MM.1S (cell line): ENCODE measurements at regions not wholly inside any gene's neighbourhood (a gene's known extent, or its start where the extent isn't known, plus 50 kb on each side); places are given as distances from the start of the nearest gene placed in this dataset.

Experiments
- DNase-seq: peaks from one replicate; pipeline ENCODE4 v3.0.0-alpha.2; 2015
- H2AFZ ChIP-seq: fragments of 300-600 bp; sonication (generic); 2 replicates; pipeline ENCODE4 v1.6.0; 2016; ENCODE audit warnings: antibody characterized with exemption, low read length
- H3F3A ChIP-seq: fragments of 300-600 bp; sonication (generic); 2 replicates; pipeline ENCODE4 v1.6.1; 2016; ENCODE audit warnings: mild to moderate bottlenecking, antibody characterized with exemption, low read length, moderate library complexity, mixed read lengths; ENCODE audit not compliant: insufficient read depth
- H3K27ac ChIP-seq: fragments of 300-600 bp; sonication (generic); 2 replicates; pipeline ENCODE4 v1.5.1; 2016; ENCODE audit warnings: mild to moderate bottlenecking, low read length
- H3K27me3 ChIP-seq: fragments of 300-600 bp; sonication (generic); replicated peaks from 2 replicates; pipeline ENCODE4 v1.6.0; 2016; ENCODE audit warnings: low read length; ENCODE audit not compliant: insufficient read depth
- H3K36me3 ChIP-seq: fragments of 300-600 bp; sonication (generic); replicated peaks from 2 replicates; pipeline ENCODE4 v1.6.1; 2016; ENCODE audit warnings: mild to moderate bottlenecking, low read length, mixed read lengths; ENCODE audit not compliant: insufficient read depth
- H3K4me1 ChIP-seq: fragments of 300-600 bp; sonication (generic); 2 replicates; pipeline ENCODE4 v1.6.1; 2016; ENCODE audit warnings: low read length, mixed read lengths
- H3K4me2 ChIP-seq: fragments of 300-600 bp; sonication (generic); 2 replicates; pipeline ENCODE4 v1.6.0; 2016; ENCODE audit warnings: low read depth, low read length
- H3K4me3 ChIP-seq: fragments of 300-600 bp; sonication (generic); 2 replicates; pipeline ENCODE4 v1.5.1; 2016; ENCODE audit warnings: low read length, mixed read lengths
- H3K79me2 ChIP-seq: fragments of 300-600 bp; sonication (generic); 2 replicates; pipeline ENCODE4 v1.6.1; 2016; ENCODE audit warnings: mixed run types, low read length, mixed read lengths
- H3K9ac ChIP-seq: fragments of 300-600 bp; sonication (generic); 2 replicates; pipeline ENCODE4 v1.6.1; 2016; ENCODE audit warnings: low read length, mixed read lengths
- H3K9me2 ChIP-seq: fragments of 300-600 bp; sonication (generic); replicated peaks from 2 replicates; pipeline ENCODE4 v1.6.1; 2016; ENCODE audit warnings: mild to moderate bottlenecking, low read length, mixed read lengths; ENCODE audit not compliant: insufficient read depth
- H3K9me3 ChIP-seq: fragments of 300-600 bp; sonication (generic); replicated peaks from 2 replicates; pipeline ENCODE4 v1.6.1; 2016; ENCODE audit warnings: mild to moderate bottlenecking, low read length, mixed read lengths; ENCODE audit not compliant: insufficient read depth
- H4K20me1 ChIP-seq: fragments of 300-600 bp; sonication (generic); 2 replicates; pipeline ENCODE4 v1.6.1; 2016; ENCODE audit warnings: mild to moderate bottlenecking, low read length, moderate library complexity, mixed read lengths; ENCODE audit not compliant: insufficient read depth
- CTCF ChIP-seq: fragments of 300-600 bp; sonication (generic); IDR thresholded peaks from 2 replicates; pipeline ENCODE4 v1.5.1; 2016; ENCODE audit warnings: antibody characterized with exemption, low read length, mixed read lengths
- EZH2 ChIP-seq: fragments of 300-600 bp; sonication (generic); optimal IDR thresholded peaks from 2 replicates; pipeline ENCODE3; 2017; ENCODE audit warnings: low read depth, mild to moderate bottlenecking, antibody characterized with exemption, low read length, mixed read lengths
- EZH2phosphoT487 ChIP-seq: fragments of 300-600 bp; sonication (generic); IDR thresholded peaks from 2 replicates; pipeline ENCODE4 v1.6.1; 2018; ENCODE audit warnings: antibody characterized with exemption, low read length

- H3K9me3 ChIP-seq, result no peaks in the 10 kb centered on the region
- no peak overlapping the region for H3K4me2 ChIP-seq
- no peaks in the 10 kb centered on the region for H3K36me3 ChIP-seq
- H3K27me3 ChIP-seq, result no peaks in the 10 kb centered on the region
- H3F3A ChIP-seq, result no peaks in the 10 kb centered on the region
- no peaks in the 10 kb centered on the region for H3K79me2 ChIP-seq
- H3K4me3 ChIP-seq, result no peak overlapping the region
- H3K4me1 ChIP-seq, result no peaks in the 10 kb centered on the region
- TF ChIP-seq EZH2 (no peak), CTCF (no peak), EZH2phosphoT487 (no peak)
- no peak overlapping the region for H2AFZ ChIP-seq
- no peaks in the 10 kb centered on the region for H3K9me2 ChIP-seq
- H3K27ac ChIP-seq, result no peak overlapping the region
- H4K20me1 ChIP-seq, result no peaks in the 10 kb centered on the region
- no peak overlapping the region for H3K9ac ChIP-seq
- DNase-seq, result no peak
Observed at GRCh38 chr18:73987247-73987980, 160.2 kb downstream of the FBXO15 start.

- Histone ChIP-seq H3K9me2 (no peaks in the 10 kb centered on the region), H3K9ac (no peak overlapping the region), H3K36me3 (no peaks in the 10 kb centered on the region), H3K27me3 (no peaks in the 10 kb centered on the region), H3F3A (no peaks in the 10 kb centered on the region), H3K4me2 (no peak overlapping the region), H3K4me3 (no peak overlapping the region), H3K9me3 (no peaks in the 10 kb centered on the region), H3K4me1 (no peaks in the 10 kb centered on the region), H3K27ac (no peak overlapping the region), H4K20me1 (no peaks in the 10 kb centered on the region), H2AFZ (no peak overlapping the region), H3K79me2 (no peaks in the 10 kb centered on the region)
- TF ChIP-seq CTCF (no peak), EZH2phosphoT487 (no peak), EZH2 (no peak)
- no peak for DNase-seq
Observed at GRCh38 chr18:73986711-73987110, 160.9 kb downstream of the FBXO15 start.

- Histone ChIP-seq H3K4me1 (no peaks in the 10 kb centered on the region), H3K27me3 (no peaks in the 10 kb centered on the region), H3F3A (no peaks in the 10 kb centered on the region), H3K4me3 (no peak overlapping the region), H4K20me1 (no peaks in the 10 kb centered on the region), H3K27ac (no peak overlapping the region), H3K9me2 (no peaks in the 10 kb centered on the region), H2AFZ (no peak overlapping the region), H3K79me2 (no peaks in the 10 kb centered on the region), H3K4me2 (no peak overlapping the region), H3K36me3 (no peaks in the 10 kb centered on the region), H3K9me3 (no peaks in the 10 kb centered on the region), H3K9ac (no peak overlapping the region)
- no peak for DNase-seq
- no peak for TF ChIP-seq EZH2phosphoT487
- TF ChIP-seq CTCF, result no peak
- no peak for TF ChIP-seq EZH2
Observed at GRCh38 chr18:73985855-73986625, 161.6 kb downstream of the FBXO15 start.
